ENCODE measurements at regions not wholly inside any gene's neighbourhood (a gene's known extent, or its start where the extent isn't known, plus 50 kb on each side); places are given as distances from the start of the nearest gene placed in this dataset.

DNA sequence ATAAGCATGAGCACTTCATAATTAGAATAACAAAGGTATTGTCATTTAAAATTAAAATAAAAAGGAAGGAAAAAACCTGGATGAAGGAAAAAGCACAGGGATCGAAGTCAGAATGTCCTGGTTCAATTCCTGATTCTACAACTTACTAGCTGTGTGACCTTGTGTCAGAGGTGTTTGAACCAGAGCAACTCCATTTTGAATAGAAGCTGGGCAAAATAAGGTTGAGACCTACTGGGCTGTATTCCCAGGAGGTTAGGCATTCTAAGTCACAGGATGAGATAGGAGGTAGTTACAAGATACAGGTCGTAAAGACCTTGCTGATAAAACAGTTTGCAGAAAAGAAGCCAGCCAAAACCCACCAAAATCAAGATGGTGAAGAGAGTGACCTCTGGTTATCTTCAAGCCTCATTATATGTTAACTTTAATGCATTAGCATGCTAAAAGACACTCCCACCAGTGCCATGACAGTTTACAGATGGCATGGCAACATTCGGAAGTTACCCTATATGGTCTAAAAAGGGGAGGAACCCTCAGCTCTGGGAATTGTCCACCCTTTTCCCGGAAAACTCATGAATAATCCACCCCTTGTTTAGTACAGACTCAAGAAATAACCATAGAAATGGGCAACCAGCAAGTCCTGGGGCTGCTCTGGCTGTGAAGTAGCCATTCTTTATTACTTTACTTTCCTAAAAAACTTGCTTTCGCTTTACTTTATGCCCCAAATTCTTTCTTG lies 412.7 kb downstream of the PIK3R1 start:
- no peak for DNase-seq

DNA sequence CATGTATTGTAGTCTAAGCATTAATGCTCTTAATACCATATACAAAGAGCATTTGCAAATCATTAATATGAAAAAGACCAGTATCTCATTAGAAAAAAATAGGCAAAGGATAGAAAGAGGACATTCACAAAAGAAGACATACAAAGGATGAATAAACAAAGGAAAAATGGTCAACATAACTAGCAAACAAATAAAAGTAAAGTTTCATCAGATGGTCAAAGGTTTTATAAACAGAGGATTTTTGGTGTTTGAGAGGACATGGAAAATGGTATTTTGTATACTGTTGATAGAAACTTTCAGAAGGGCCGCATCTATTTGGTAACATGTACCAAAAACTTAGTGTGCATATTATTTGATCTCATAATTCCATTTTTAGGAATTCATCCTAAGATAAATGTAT lies 414.8 kb downstream of the PIK3R1 start:
- DNase-seq: no peak

DNA sequence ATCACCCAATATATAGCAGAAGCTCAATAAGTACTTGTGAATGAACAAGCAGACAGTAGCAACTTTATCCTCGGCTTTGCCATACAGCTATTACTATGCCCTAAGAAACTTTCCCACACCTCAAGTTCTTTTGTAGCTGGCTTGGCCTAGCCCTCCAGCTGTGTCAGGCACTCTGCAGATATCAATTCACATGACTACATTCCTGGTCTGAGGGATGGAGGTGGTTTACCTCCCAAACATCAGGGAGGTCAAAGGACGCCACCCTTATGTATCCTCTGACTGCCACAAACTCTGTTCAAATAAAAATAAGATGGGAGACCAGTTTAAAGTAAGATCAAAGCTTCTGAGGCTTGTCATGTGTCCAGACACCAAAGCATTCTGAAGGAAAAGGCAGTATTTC lies 416.3 kb downstream of the PIK3R1 start:
- DNase-seq: no peak

DNA sequence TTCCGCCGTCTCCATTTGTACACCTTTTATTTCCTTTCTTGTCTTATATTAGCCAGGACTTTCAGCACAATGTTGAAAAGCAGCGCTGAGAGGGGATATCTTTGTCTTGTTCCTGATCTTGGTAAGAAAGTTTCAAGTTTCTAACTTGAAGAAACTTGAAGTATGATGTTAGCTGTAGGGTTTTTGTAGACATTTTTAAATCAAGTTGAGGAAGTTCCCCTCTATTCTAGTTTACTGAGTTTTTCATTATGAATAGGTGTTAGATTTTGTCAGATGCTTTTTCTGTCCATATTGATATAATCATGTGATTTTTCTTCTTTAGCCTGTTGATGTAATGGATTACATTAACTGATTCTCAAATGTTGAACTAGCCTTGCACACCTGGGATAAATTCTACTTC lies 425.7 kb downstream of the PIK3R1 start:
- no peak for DNase-seq

DNA sequence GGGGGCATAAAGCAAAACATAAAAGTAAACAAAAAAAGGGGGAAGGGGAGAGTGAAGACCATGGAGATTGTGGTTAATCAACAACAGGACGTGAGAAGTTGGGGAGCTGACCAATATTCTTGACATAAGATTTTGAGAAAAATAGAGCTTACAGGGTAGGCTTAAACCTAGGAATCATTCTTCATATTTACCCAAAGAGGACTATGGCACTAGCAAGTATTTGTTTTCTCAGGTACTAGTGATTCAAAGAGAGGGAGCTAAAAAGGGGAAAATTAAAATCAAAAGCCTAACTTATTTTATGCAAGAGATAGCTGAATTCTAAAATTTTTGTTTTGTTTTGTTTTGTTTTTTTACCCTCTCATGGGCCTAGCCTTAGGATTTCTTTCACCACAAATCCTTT lies 427.5 kb downstream of the PIK3R1 start:
- DNase-seq: no peak

DNA sequence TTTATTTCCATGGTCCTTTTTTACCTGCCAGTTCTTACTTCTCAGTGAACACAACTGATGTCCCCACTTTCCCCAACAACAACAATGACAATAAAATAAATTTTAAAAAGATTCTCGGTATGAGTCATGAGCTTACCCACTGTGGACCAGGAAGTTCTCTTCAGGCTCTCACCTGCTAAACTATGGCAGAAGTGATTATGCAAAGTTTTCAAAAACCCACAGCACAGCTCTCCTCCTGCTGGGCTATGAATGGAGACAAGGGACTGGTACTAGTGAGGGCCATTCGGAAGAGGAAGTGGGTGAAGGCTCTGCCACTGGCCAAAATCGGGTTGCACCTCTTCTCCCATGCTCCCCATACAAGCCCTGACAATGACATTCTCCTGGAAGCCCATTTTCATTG lies 429.4 kb downstream of the PIK3R1 start:
- no peak for DNase-seq

DNA sequence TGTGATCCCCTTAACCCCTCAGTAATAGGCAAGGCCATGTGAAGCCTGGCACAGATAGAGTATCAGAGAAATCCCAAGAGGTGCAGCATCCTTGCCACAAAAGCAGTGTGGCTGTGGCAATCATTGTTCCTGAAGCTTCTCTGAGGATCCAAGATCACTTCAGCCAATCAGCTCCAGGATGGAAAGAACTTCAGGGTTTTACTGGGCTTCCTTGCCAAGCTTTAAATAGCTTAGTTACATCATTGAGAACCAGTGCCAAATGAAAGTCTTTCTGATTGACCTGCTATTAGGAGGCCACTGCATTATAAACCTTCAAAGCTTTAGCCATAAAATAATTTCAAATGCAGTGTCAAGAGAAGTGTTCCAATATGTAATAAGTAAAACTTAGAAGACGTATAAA lies 430.6 kb downstream of the PIK3R1 start:
- no peak for DNase-seq

DNA sequence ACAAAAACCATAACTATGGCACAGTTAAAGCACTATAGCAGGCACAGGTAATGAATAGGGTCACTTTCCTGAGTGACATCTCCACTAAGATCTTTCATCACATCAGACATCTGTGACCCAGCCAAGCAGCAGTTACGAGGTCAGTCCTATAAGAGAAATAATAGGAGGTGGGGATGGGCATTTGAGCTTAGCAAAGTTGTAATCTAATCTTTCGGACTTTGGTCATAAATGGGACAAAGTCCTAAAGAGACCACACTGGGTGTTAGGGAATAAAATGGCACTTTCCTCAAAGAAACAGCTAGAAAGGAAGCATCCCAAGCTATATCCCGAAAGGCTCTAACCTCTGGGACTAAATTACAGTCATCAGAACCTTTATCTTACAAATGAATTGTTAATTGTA lies 432.2 kb downstream of the PIK3R1 start:
- DNase-seq: no peak

DNA sequence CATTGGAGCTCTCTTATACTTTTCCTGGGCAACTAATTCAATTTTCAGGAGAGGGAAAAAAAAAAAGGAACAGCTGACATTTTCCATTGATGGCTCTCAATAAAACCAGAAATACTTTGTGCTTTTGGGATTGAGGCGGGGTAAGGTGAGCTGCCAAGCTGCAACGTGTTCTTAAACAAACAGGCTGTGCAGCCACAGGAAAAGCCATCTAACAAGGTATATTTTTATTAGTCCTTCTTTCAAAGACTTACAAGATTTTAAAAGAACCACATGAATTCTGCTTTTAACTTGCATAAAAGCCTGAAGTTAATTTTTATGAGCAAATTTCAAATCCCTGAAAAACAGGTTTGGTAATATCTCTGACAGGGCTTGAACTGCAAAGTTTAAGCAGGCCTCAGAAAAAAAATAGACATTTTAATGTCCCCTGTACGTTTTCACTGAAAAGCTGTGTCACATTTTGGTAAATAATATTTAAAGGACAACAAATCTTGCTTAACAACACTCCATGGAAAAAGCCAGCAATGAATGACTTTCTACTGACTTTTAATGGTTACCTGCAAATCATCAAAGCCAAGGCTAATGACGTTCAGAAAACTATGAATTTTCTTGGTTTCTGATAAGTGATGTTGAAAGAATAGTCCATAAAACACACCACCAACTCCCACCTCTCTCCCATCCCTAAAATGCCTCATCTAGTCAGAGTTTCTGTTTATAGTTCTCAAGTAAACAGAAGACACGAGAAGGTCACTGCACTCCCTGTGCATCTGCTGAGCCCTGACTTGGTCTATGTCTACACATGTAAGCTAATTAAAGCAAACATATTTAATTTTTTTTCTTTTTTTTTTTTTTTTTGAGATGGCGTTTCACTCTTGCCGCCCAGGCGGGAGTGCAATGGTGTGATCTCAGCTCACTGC lies 433.6 kb downstream of the PIK3R1 start:
- DNase-seq: no peak

DNA sequence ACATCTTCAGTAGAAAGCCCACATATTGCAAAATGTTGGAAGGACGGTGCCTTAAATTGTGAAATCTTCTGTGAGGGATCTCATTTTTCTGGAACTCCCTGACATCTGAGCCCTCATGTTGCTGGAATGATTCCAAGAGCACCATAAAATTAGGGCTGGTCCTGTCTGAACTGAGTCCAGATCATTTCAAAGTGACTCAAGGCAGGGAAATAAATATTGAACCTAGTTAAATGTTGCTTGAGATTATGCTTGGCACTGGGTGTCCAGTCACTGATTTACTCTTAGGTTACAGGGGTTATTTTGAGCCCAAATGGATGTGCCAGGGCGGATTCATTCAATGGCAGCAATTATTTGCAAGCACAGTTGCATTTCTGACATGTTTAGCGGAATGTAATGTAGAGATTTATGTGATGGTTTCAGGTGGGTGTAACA lies 437.0 kb downstream of the PIK3R1 start:
- DNase-seq: no peak

DNA sequence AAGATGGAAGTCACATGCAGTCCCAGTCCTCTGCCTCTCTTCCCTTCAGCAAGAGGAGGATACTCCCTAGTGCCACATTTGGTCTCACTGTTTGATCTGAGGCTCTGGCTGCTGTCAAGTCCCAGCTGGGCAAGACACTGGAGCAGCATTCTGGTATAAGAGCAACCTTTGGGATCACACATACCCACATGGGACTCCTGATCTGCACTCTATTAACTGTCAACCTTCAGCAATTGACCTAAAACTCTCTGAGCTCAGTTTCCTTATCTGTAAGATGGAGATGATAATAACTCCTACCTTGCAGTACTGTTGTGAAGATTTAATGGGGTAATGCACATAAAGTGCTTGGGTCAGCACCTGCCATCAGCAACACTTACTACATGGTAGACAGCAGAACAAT lies 437.9 kb downstream of the PIK3R1 start:
- DNase-seq: no peak

DNA sequence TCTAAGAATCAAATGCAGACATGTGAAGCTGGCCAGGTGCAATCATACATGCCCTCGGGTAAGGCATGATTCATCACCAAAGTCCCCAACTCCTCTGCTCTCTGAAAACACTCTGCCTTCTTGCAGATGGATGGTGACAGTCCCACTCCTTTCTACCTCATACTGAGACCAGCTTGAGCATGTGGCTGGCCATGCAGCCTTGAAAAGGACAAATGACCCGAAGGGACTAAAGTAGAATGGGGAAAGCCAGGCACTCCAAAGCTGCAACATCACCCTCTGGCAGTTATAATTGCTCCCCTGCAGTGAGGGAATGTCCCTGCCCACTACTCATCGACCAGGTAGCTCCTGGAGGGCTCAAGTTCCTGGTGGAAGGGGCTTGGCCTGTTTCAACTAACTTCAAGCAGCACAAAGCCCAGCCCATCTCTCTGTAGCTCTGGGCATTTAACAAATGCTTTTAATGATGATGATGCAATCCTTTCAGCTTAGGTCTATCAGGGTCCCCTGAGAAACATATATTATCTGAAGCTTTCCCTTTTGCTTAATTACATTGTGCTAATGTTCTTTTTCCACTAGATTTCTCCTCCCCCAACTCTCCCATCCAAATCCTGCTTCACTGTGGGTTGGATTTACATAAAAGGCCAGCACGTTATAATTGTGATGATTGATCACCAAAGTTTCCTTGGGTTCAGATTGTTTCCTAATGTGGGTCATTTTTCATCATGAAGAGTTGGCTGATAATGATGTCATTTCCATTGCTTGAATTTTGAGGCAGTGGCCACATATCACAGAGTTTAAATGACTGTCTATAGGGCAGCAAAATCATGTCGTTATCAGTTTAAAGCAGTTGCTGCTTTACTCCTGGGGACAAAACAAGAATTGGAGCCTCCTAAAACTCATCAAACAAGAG lies 436.5 kb upstream of the SLC30A5 start:
- no peak for DNase-seq

DNA sequence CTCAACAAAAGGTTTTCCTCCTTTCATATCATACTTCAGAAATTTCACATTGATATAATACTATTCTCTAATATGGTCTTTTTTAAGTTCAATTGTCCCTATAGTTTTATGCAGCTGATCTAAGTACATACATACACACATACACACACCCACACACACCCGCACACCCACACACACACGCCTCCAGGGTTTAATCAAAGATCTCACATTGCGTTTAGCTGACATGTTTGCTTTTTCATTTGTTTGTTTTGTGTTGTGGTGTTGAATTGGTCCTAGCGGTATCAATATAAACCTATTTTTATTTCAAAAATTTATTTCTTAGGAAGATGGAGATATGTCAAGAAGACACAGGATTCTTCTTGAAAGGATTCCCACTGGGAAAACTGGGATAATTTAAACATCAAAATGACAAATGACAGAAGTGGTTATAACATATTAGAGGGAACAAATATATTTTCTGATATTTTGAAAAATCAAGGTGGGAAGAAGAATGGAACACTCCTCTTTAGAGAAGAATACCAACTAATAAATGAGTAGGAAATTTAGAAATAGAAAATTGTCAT lies 434.9 kb upstream of the SLC30A5 start:
- DNase-seq: no peak

DNA sequence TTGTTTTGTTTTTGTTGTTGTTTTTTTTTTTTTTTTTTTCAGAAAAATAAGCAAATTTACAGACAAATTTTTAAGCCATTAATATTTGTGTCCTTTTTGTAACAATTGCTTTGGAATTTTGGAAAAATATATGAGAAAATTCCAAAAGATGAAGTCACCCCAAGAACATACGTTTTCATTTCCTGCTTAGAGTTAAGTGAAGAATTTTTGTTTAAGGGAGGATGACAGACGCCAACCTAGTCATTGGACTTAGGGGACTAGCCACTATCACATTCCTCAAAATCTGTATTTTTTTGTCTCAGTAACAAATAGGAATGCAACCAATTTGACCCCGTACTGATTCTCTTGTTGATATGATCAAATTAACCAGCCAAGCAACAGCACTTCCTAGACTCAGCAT lies 433.9 kb upstream of the SLC30A5 start:
- no peak for DNase-seq

DNA sequence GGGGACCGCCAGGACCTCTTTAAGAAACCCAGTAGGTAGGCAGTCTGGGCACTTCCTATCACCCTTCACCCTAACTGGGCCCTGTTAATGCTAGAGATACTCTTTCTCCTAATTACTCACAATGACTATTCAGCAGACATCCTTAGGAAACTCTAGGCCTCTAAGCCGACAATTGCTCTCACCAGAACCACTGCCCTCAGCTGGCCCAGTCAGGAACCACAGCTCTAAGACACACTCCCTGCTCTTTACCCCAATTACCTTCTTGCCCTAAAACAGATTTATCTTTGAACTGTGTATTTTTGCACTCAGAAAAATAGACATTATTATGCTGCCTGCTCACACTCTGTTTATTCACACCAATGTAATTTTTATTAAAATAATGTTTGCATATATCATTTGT lies 432.6 kb upstream of the SLC30A5 start:
- no peak for DNase-seq

DNA sequence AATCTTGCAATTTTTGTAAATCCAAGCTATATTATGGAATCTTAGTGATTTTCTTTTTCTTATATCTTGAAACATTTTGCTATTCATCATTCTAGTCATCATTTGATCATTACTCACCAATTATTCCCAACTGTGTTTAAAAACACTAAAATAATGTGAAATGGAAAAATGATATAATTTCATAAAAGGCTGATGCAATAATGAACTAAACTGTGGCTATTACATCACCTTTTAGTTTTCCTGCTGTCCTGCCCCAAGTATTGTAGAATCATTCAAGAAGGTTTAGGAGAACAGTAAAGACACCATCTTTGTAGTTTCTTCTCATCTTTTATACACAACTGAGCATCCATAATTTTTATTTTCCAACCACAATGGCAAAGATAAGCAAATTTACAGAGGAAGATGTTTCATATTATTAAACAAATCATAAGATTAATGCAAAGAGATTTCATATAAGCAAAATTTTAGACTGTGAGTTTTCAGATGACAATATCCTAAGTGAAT lies 431.0 kb upstream of the SLC30A5 start:
- DNase-seq: no peak

DNA sequence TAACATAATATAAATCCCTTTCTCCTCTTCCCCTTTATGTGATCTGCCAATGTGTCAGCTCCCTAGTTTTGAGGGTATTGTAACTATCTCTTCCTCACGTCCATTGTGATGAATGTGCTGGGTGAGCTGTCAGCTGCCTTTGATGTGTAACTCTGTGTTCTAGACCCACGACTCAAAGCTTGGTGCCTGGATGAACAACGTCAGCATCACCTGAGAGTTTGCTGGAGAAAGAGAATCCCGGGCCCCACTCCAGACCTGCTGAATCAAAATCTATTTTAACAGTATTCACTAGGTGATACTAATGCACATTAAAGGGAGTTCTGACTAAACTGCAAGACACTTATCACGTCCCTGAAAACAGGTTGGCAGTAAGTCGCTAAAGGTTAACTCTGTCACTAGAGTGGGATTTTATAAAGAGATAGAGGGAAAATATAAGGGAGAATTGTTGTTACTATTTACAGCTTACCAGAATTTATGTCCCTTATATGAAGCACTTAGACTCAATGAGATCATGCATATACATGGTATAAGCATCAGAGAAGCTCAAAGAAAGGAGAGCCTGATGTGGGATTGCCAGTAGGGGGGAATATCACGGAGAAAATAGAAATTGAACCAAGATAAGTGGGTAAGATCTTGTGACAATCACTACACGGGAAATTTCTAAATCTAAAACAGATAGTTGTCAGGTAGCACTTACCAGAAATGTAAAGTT lies 423.8 kb upstream of the SLC30A5 start:
- DNase-seq: no peak

DNA sequence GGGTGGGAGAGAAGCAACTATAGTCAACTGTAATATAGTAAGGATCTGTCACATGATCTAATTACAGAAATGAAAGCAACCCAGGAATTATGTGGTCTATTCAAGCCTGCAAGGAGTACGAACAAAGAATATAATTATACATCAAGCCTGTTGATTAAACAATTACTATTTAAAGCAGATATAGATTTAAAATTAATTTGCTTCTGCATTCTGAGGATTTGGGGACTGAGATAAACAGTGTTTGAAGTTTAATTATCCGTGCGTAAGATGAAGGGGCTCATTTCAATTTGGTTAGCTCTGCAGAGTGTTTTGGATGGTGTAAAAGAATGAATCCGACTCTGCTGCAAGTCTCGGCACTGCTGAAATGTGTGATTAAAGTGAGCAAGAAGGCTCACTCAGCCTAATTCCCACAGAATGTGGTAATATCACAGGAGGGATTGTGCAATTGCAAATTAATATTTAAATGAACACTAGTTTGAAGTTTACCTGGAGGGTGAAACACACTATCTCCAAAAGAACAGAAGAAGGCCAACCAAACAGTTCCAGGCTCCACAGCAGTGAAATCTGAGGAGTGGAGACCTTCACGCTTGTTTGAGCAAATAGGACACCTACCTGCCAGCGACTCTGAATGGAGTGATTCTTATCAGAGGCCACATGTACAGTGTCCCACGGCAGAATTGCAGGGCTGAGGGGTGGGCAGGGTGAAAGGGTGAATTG lies 420.6 kb upstream of the SLC30A5 start:
- DNase-seq: no peak

DNA sequence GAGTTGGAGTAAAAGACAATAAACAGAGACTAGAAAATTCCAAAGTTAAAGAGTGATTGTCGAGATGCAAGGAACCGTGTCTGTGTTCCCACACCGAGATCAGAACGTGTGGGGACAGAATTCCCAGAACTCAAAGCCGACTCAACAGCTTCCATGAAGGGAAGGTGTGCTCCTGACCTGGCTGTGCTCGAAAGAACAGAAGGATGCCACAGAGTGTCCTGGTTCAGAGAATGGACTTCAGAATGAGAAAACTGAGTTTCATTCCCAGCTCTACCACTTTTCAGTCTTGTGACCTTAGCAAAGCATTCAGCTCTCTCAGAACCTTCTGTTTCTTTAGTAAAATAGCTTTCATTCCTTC lies 420.0 kb upstream of the SLC30A5 start:
- no peak for DNase-seq

DNA sequence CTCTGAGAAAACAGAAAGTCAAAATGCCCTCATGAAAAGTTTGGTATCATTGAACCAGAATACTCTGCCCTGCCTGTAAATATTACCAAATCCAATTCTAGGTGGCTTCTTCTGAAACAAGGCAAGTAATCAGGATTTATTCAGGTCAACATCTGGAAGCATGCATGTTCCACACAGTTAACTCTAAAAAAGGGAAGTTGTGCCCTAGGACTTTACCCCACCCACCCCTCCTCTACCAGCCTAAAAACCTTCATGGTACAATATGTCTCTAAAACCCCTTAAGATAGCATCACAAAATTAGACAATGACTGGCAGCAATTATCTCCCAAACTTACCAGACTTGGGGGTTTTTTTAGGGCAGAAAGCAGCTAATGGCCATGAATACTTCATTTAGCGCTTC lies 414.8 kb upstream of the SLC30A5 start:
- no peak for DNase-seq

DNA sequence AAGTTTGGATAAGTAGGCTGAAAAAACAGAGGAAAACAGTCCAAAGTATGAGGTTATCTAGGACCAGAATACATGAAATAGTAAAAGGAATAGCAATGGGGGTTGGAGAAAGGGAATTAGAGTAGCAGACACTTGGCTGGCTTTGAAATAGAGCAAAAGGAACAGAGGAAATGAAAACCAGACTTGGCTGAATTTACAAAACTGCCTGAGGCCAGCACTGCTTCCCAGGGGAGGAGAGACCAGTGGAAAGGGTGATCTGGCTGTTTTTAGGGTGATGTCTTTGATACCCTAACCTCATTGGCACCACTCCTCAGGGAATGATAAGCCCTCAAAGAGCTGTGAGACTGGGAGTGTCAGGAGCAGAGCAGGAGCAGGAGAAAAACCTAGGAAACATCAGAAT lies 413.4 kb upstream of the SLC30A5 start:
- no peak for DNase-seq

DNA sequence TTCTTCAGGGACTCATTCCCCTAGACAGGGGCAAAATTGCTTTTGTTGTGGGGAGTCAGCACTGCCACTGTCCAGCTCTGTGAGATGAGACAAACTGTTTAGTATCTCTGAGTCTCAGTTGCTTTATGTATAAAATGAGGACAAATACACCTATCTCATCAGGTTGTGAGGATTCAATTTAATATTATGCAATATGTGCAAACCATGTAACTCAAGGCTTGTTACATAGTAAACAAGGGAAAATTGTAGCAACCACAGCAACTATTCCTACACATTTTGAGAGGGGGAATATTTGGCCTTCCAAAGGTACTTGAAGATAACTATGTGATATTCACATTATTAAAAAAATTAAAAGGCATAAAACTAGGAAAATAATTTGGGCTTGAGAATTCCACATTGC lies 411.9 kb upstream of the SLC30A5 start:
- no peak for DNase-seq
